Right lobe of liver (tissue), 4 donors: ENCODE measurements at regions not wholly inside any gene's neighbourhood (a gene's known extent, or its start where the extent isn't known, plus 50 kb on each side); places are given as distances from the start of the nearest gene placed in this dataset.

Experiments used
- CTCF ChIP-seq, 4 donors: fragments of 200-600 bp in 3 of 4; fragments of 450-650 bp in 1 of 4; IDR thresholded peaks; one replicate each; pipeline versions ENCODE4 v1.5.1 to v1.8.0; 2016 to 2022; ENCODE audit warnings: antibody characterized with exemption in 4 of 4, mild to moderate bottlenecking in 2 of 4
- POLR2A ChIP-seq: fragments of 450-650 bp; IDR thresholded peaks from one replicate; pipeline ENCODE4 v1.6.1; 2017; ENCODE audit warnings: antibody characterized with exemption, mild to moderate bottlenecking
- donor health status: DM: no; HTN: no; CAD: no.
- donor health status: DM: no; HTN: no; CAD: no.
- donor health status: DM: no; HTN: yes; CAD: no.

GRCh38 chr21:38086580-38086979 is 170.2 kb upstream of the KCNJ15 start:
- TF ChIP-seq CTCF (IDR thresholded peaks at IDR 0.05) (no peak), POLR2A (no peak)
